ENCODE measurements at regions not wholly inside any gene's neighbourhood (a gene's known extent, or its start where the extent isn't known, plus 50 kb on each side); places are given as distances from the start of the nearest gene placed in this dataset.
"Not testable (repeated sequence)": the region's sequence is repeated elsewhere in the genome, so short reads cannot be mapped to it uniquely, and the experiment has no call there.

- no peak for DNase-seq
Observed at GRCh38 chr14:44609876-44610510, 102.9 kb upstream of the FSCB start.

- DNase-seq, result no peak
Observed at GRCh38 chr14:44609201-44609600, 102.1 kb upstream of the FSCB start.

GRCh38 chr14:44607701-44608100 is 100.6 kb upstream of the FSCB start:
- DNase-seq, result no peak

- DNase-seq, result no peak
Observed at GRCh38 chr14:44606576-44606975, 99.5 kb upstream of the FSCB start.

- not testable (repeated sequence) for DNase-seq
Observed at GRCh38 chr14:44601266-44601665, 94.2 kb upstream of the FSCB start.

- no peak for DNase-seq
Observed at GRCh38 chr14:44589180-44589579, 82.1 kb upstream of the FSCB start.

GRCh38 chr14:44586910-44587309 is 79.8 kb upstream of the FSCB start:
- no peak for DNase-seq

- no peak for DNase-seq
Observed at GRCh38 chr14:44576356-44576755, 69.3 kb upstream of the FSCB start.

GRCh38 chr14:44567997-44568396 is 60.9 kb upstream of the FSCB start:
- no peak for DNase-seq

- no peak for DNase-seq
Observed at GRCh38 chr14:44565968-44566367, 58.9 kb upstream of the FSCB start.

GRCh38 chr14:44564908-44565307 is 57.8 kb upstream of the FSCB start:
- no peak for DNase-seq
